ENCODE measurements at regions not wholly inside any gene's neighbourhood (a gene's known extent, or its start where the extent isn't known, plus 50 kb on each side); places are given as distances from the start of the nearest gene placed in this dataset.

- Histone ChIP-seq H3K27me3 (ENCODE audit: control insufficient read depth in 1 of 2, insufficient read depth in 2 of 2, low read length in 2 of 2) (no peaks in the 10 kb centered on the region), H4K20me1 (ENCODE audit: insufficient read depth, low read length) (no peaks in the 10 kb centered on the region), H3K4me3 (replicated peaks in 1 of 3; ENCODE audit: insufficient read depth in 1 of 3, low read depth in 2 of 3, low read length in 3 of 3) (no peak overlapping the region), H3K79me2 (ENCODE audit: insufficient read depth, low read length) (no peaks in the 10 kb centered on the region), H3K4me1 (ENCODE audit: insufficient read depth, low read length) (no peaks in the 10 kb centered on the region), H3K4me2 (ENCODE audit: low read depth, low read length) (no peak overlapping the region), H3K36me3 (replicated peaks in 1 of 2; ENCODE audit: control insufficient read depth in 1 of 2, insufficient read depth in 2 of 2, low read length in 2 of 2) (no peaks in the 10 kb centered on the region), H3K9me3 (ENCODE audit: low read length) (peaks cover 89% of the 10 kb centered on the region), H3K27ac (ENCODE audit: extremely low read length, insufficient read depth, low read length) (no peak overlapping the region), H2AFZ (ENCODE audit: low read length) (no peak overlapping the region), H3K9ac (ENCODE audit: insufficient read depth, low read depth, low read length) (no peak overlapping the region)
- intact Hi-C loops (cut with micrococcal nuclease; ENCODE audit: unreplicated experiment) (no loop called here), in situ Hi-C loops (cut with HindIII; ENCODE audit: extremely low pct_ligation_motif_present, low pct_unique_long_range_greater_than_20kb) (no loop called here)
- DNase-seq (ENCODE audit: low spot score), result no peak
- WGBS (ENCODE audit: low lambda C conversion rate), result 19% methylated on average over 6 of the region's 6 CpGs
- TF ChIP-seq FOXP1 (IDR thresholded peaks at IDR 0.05) (no peak), FOXP1 (CRISPR knock-in tag; IDR thresholded peaks at IDR 0.05) (0 out of 2 replicates have a peak, but pooled peaks have one; percentile 11), ZBTB7A (CRISPR knock-in tag; IDR thresholded peaks at IDR 0.05) (no peak)
- ChIA-PET CTCF (ENCODE audit: low intra/inter-chr PET ratio, low total read pairs) (no interaction called here), POLR2A (no interaction called here)
- no peak for ATAC-seq
- no peak for FAIRE-seq
- no TSS peak for BruUV-seq (replicated peaks)
Observed at GRCh38 chr15:47331829-47332393, 385.4 kb upstream of the SEMA6D start.

- no peaks in the 10 kb centered on the region for H3K27me3 ChIP-seq (ENCODE audit: control insufficient read depth in 1 of 2, insufficient read depth in 2 of 2, low read length in 2 of 2)
- no peaks in the 10 kb centered on the region for H3K4me1 ChIP-seq (ENCODE audit: insufficient read depth, low read length)
- H3K9ac ChIP-seq (ENCODE audit: insufficient read depth, low read depth, low read length), result no peak overlapping the region
- H3K27ac ChIP-seq (ENCODE audit: extremely low read length, insufficient read depth, low read length), result no peak overlapping the region
- no peak for ATAC-seq
- H3K36me3 ChIP-seq (replicated peaks in 1 of 2; ENCODE audit: control insufficient read depth in 1 of 2, insufficient read depth in 2 of 2, low read length in 2 of 2), result no peaks in the 10 kb centered on the region
- no peaks in the 10 kb centered on the region for H4K20me1 ChIP-seq (ENCODE audit: insufficient read depth, low read length)
- no peak for FAIRE-seq
- TF ChIP-seq MXD4 (CRISPR knock-in tag; IDR thresholded peaks at IDR 0.05) (no peak), ZNF281 (CRISPR knock-in tag; IDR thresholded peaks at IDR 0.05; ENCODE audit: borderline replicate concordance) (no peak), ARID5B (CRISPR knock-in tag; IDR thresholded peaks at IDR 0.05) (no peak), ZFYVE20 (CRISPR knock-in tag; IDR thresholded peaks at IDR 0.05; ENCODE audit: borderline replicate concordance, low read depth) (no peak), ZNF567 (CRISPR knock-in tag; IDR thresholded peaks at IDR 0.05; ENCODE audit: borderline replicate concordance) (no peak), CEBPB (IDR thresholded peaks at IDR 0.05; ENCODE audit: borderline replicate concordance, low read depth, low read length) (no peak), AGO1 (IDR thresholded peaks at IDR 0.05; ENCODE audit: low read depth, low read length, poor library complexity, severe bottlenecking) (no peak)
- H3K79me2 ChIP-seq (ENCODE audit: insufficient read depth, low read length), result no peaks in the 10 kb centered on the region
- no peak overlapping the region for H3K4me3 ChIP-seq (replicated peaks in 1 of 3; ENCODE audit: insufficient read depth in 1 of 3, low read depth in 2 of 3, low read length in 3 of 3)
- no TSS peak for BruUV-seq (replicated peaks)
- in situ Hi-C loops (cut with HindIII; ENCODE audit: extremely low pct_ligation_motif_present, low pct_unique_long_range_greater_than_20kb) (no loop called here), intact Hi-C loops (cut with micrococcal nuclease; ENCODE audit: unreplicated experiment) (no loop called here)
- no peak for DNase-seq (ENCODE audit: low spot score)
- ChIA-PET POLR2A (no interaction called here), CTCF (ENCODE audit: low intra/inter-chr PET ratio, low total read pairs) (no interaction called here)
- H3K9me3 ChIP-seq (ENCODE audit: low read length), result peaks cover 91% of the 10 kb centered on the region
- H3K4me2 ChIP-seq (ENCODE audit: low read depth, low read length), result no peak overlapping the region
- H2AFZ ChIP-seq (ENCODE audit: low read length), result no peak overlapping the region
- 0% methylated on average over 2 of the region's 2 CpGs for WGBS (ENCODE audit: low lambda C conversion rate)
Observed at GRCh38 chr15:47332481-47332880, 384.8 kb upstream of the SEMA6D start.
